ENCODE measurements at regions not wholly inside any gene's neighbourhood (a gene's known extent, or its start where the extent isn't known, plus 50 kb on each side); places are given as distances from the start of the nearest gene placed in this dataset.

DNA sequence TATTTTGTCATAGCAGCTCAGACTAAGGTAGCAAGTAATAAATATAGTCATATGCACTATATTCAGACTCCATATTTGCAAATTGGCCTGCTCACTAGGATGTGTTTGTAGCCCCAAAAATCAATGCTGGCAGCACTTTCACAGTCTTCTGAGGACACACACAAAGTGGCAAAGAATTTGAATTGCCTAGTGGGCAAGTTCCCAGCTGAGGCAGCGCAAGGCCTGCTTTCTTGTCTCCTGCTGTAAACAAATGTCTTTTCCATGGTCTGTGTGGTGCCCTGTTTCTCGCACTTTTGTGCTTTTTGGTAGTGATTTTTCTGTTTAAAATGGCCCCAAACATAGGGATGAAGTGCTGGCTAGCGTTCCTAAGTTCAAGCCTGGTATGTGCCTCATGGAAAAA, 416.0 kb downstream of the OCA2 start:
- TF ChIP-seq POLR2A (IDR thresholded peaks at IDR 0.05) (no peak), EP300 (IDR thresholded peaks at IDR 0.05) (no peak)
- TF ChIP-seq, protein P1, sequence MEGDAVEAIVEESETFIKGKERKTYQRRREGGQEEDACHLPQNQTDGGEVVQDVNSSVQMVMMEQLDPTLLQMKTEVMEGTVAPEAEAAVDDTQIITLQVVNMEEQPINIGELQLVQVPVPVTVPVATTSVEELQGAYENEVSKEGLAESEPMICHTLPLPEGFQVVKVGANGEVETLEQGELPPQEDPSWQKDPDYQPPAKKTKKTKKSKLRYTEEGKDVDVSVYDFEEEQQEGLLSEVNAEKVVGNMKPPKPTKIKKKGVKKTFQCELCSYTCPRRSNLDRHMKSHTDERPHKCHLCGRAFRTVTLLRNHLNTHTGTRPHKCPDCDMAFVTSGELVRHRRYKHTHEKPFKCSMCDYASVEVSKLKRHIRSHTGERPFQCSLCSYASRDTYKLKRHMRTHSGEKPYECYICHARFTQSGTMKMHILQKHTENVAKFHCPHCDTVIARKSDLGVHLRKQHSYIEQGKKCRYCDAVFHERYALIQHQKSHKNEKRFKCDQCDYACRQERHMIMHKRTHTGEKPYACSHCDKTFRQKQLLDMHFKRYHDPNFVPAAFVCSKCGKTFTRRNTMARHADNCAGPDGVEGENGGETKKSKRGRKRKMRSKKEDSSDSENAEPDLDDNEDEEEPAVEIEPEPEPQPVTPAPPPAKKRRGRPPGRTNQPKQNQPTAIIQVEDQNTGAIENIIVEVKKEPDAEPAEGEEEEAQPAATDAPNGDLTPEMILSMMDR (IDR thresholded peaks at IDR 0.05) = no peak
